OCI-LY3 (cell line): ENCODE measurements at regions not wholly inside any gene's neighbourhood (a gene's known extent, or its start where the extent isn't known, plus 50 kb on each side); places are given as distances from the start of the nearest gene placed in this dataset.

Source experiments
- H2AFZ ChIP-seq: fragments of 200-600, 300-600 bp; shearing (Covaris generic); 2 replicates; pipeline ENCODE4 v1.6.0; 2014; ENCODE audit warnings: antibody characterized with exemption, low read depth, low read length
- H3K27ac ChIP-seq: fragments of 200-600, 300-600 bp; sonication (generic); 2 replicates; pipeline ENCODE4 v1.5.1; 2014; ENCODE audit warnings: mild to moderate bottlenecking, low read length, moderate library complexity, mixed read lengths
- H3K27me3 ChIP-seq: fragments of 200-600, 300-600 bp; sonication (generic); 2 replicates; pipeline ENCODE4 v1.6.1; 2014; ENCODE audit warnings: low read depth, low read length, mixed read lengths
- H3K36me3 ChIP-seq: fragments of 200-600, 300-600 bp; sonication (generic); replicated peaks from 2 replicates; pipeline ENCODE3; 2014; ENCODE audit warnings: low read depth, low read length, mixed read lengths
- H3K4me1 ChIP-seq: fragments of 300-600, 200-600 bp; sonication (generic); 2 replicates; pipeline ENCODE4 v1.6.1; 2014; ENCODE audit warnings: low read length, mixed read lengths
- H3K4me2 ChIP-seq: fragments of 200-600, 300-600 bp; sonication (generic); 2 replicates; pipeline ENCODE4 v1.6.1; 2014; ENCODE audit warnings: low read length, mixed read lengths
- H3K4me3 ChIP-seq: fragments of 300-600, 200-600 bp; sonication (generic); 2 replicates; pipeline ENCODE4 v1.5.1; 2014; ENCODE audit warnings: antibody characterized with exemption, mild to moderate bottlenecking, low read length, moderate library complexity
- H3K79me2 ChIP-seq: fragments of 300-600, 200-600 bp; shearing (Covaris generic); 2 replicates; pipeline ENCODE4 v1.6.1; 2014; ENCODE audit warnings: mild to moderate bottlenecking, low read length, mixed read lengths
- H3K9ac ChIP-seq: fragments of 300-600, 200-600 bp; shearing (Covaris generic); 2 replicates; pipeline ENCODE4 v1.6.0; 2014; ENCODE audit warnings: mild to moderate bottlenecking, low read length, moderate library complexity
- H3K9me3 ChIP-seq: fragments of 200-600, 300-600 bp; shearing (Covaris generic); 2 replicates; pipeline ENCODE4 v1.6.1; 2014; ENCODE audit warnings: low read length, mixed read lengths; ENCODE audit not compliant: insufficient read depth
- H4K20me1 ChIP-seq: fragments of 200-600, 300-600 bp; sonication (generic); 2 replicates; pipeline ENCODE4 v1.6.1; 2016; ENCODE audit warnings: low read length, mixed read lengths; ENCODE audit not compliant: insufficient read depth
- EZH2phosphoT487 ChIP-seq: fragments of 200-600 bp; shearing (Covaris generic); IDR thresholded peaks from 2 replicates; pipeline ENCODE4 v1.6.1; 2018; ENCODE audit warnings: antibody characterized with exemption, mixed run types, low read depth
- TF ChIP-seq, protein P1 (sequence below): fragments of 200-600, 300-600 bp; sonication (generic); IDR thresholded peaks from 2 replicates; pipeline ENCODE4 v1.5.1; 2014; ENCODE audit warnings: antibody characterized with exemption, low read length, low read depth

- H3K4me1 ChIP-seq, result peaks cover 5% of the 10 kb centered on the region; the same call in 1 of the 2 replicates
- H3K4me2 ChIP-seq, result no peak overlapping the region
- peaks cover 19% of the 10 kb centered on the region for H3K27me3 ChIP-seq
- no peak overlapping the region for H3K9ac ChIP-seq
- H3K27ac ChIP-seq, result no peak overlapping the region
- no peaks in the 10 kb centered on the region for H3K36me3 ChIP-seq
- no peak for TF ChIP-seq EZH2phosphoT487
- TF ChIP-seq, protein P1, sequence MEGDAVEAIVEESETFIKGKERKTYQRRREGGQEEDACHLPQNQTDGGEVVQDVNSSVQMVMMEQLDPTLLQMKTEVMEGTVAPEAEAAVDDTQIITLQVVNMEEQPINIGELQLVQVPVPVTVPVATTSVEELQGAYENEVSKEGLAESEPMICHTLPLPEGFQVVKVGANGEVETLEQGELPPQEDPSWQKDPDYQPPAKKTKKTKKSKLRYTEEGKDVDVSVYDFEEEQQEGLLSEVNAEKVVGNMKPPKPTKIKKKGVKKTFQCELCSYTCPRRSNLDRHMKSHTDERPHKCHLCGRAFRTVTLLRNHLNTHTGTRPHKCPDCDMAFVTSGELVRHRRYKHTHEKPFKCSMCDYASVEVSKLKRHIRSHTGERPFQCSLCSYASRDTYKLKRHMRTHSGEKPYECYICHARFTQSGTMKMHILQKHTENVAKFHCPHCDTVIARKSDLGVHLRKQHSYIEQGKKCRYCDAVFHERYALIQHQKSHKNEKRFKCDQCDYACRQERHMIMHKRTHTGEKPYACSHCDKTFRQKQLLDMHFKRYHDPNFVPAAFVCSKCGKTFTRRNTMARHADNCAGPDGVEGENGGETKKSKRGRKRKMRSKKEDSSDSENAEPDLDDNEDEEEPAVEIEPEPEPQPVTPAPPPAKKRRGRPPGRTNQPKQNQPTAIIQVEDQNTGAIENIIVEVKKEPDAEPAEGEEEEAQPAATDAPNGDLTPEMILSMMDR, result no peak
- no peaks in the 10 kb centered on the region for H4K20me1 ChIP-seq
- no peaks in the 10 kb centered on the region for H3K9me3 ChIP-seq
- H3K79me2 ChIP-seq, result no peaks in the 10 kb centered on the region
- H3K4me3 ChIP-seq, result no peak overlapping the region
- H2AFZ ChIP-seq, result no peak overlapping the region
Measured at GRCh38 chr11:130548491-130548833, 100.0 kb downstream of the ADAMTS15 start.

DNA sequence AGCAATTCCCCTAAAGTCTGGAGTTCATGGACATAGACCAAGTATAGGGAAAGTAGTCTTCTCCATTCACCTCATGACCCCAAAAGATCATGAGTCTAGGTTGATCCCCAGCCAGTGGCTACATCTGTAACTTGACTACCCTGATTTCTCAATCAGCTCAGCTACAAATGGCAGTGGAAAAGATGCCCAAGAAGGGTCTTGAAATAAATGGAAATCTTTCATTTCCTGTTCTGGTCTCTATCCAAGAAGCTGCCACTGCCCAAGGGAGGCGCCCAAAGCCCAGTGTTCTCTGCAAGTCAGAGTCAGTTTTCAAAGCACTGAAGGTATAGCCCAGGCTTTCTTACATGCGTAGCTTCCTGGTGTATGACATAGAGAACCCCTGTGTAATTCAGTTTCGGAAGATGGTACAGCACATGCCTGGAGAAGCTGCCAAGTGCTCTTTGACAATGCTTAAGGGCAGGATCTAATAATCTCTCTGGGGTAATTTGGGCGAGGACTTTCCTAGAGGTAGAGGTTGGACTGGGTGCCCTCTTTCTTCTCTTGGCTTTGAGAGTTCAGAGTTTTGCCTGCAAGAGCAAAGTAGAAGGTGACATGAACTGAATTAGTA, 101.1 kb downstream of the ADAMTS15 start:
- H3K36me3 ChIP-seq, result no peaks in the 10 kb centered on the region
- H3K9ac ChIP-seq, result no peak overlapping the region
- H4K20me1 ChIP-seq, result no peaks in the 10 kb centered on the region
- peaks cover 20% of the 10 kb centered on the region for H3K27me3 ChIP-seq
- no peak overlapping the region for H3K27ac ChIP-seq
- H3K79me2 ChIP-seq, result no peaks in the 10 kb centered on the region
- no peaks in the 10 kb centered on the region for H3K9me3 ChIP-seq
- no peak for TF ChIP-seq EZH2phosphoT487
- TF ChIP-seq, protein P1, result no peak
- no peak overlapping the region for H3K4me3 ChIP-seq
- no peak overlapping the region for H2AFZ ChIP-seq
- no peak overlapping the region for H3K4me2 ChIP-seq
- peaks cover 5% of the 10 kb centered on the region; the same call in 1 of the 2 replicates for H3K4me1 ChIP-seq

GRCh38 chr11:130550150-130550549, 101.7 kb downstream of the ADAMTS15 start:
- H3K36me3 ChIP-seq, result no peaks in the 10 kb centered on the region
- peaks cover 5% of the 10 kb centered on the region; the same call in 1 of the 2 replicates for H3K4me1 ChIP-seq
- no peaks in the 10 kb centered on the region for H3K79me2 ChIP-seq
- no peak overlapping the region for H3K4me3 ChIP-seq
- TF ChIP-seq, protein P1, result no peak
- TF ChIP-seq EZH2phosphoT487, result no peak
- no peak overlapping the region for H3K4me2 ChIP-seq
- H2AFZ ChIP-seq, result no peak overlapping the region
- no peaks in the 10 kb centered on the region for H3K9me3 ChIP-seq
- no peak overlapping the region for H3K27ac ChIP-seq
- H3K27me3 ChIP-seq, result peaks cover 18% of the 10 kb centered on the region
- no peak overlapping the region for H3K9ac ChIP-seq
- no peaks in the 10 kb centered on the region for H4K20me1 ChIP-seq

GRCh38 chr11:130550984-130551383, 102.5 kb downstream of the ADAMTS15 start:
- Histone ChIP-seq H3K27me3 (peaks cover 18% of the 10 kb centered on the region), H3K9me3 (no peaks in the 10 kb centered on the region), H3K36me3 (no peaks in the 10 kb centered on the region), H3K4me1 (peaks cover 5% of the 10 kb centered on the region; the same call in 1 of the 2 replicates), H3K27ac (no peak overlapping the region), H2AFZ (no peak overlapping the region), H3K9ac (no peak overlapping the region), H3K4me2 (no peak overlapping the region), H3K4me3 (no peak overlapping the region), H3K79me2 (no peaks in the 10 kb centered on the region), H4K20me1 (no peaks in the 10 kb centered on the region)
- TF ChIP-seq EZH2phosphoT487, result no peak
- TF ChIP-seq, protein P1, result no peak
